ENCODE measurements at regions not wholly inside any gene's neighbourhood (a gene's known extent, or its start where the extent isn't known, plus 50 kb on each side); places are given as distances from the start of the nearest gene placed in this dataset.

- no peak for TF ChIP-seq CTCF (IDR thresholded peaks at IDR 0.05)
- no peak for TF ChIP-seq POLR2AphosphoS5 (IDR thresholded peaks at IDR 0.05; ENCODE audit: low read depth, low read length)
- TF ChIP-seq SIN3A (IDR thresholded peaks at IDR 0.05; ENCODE audit: borderline replicate concordance, insufficient read depth, low read depth, low read length), result no peak
- TF ChIP-seq REST (IDR thresholded peaks at IDR 0.05; ENCODE audit: insufficient read depth in 1 of 2, low read depth in 2 of 2, low read length in 1 of 2), result no peak
- no peak for TF ChIP-seq TCF7L2 (IDR thresholded peaks at IDR 0.05; ENCODE audit: low read depth, low read length)
Measured at GRCh38 chr2:144715992-144716391, 196.1 kb upstream of the ZEB2 start.
